ENCODE measurements at regions not wholly inside any gene's neighbourhood (a gene's known extent, or its start where the extent isn't known, plus 50 kb on each side); places are given as distances from the start of the nearest gene placed in this dataset.

- no peaks in the 10 kb centered on the region for H3K27me3 ChIP-seq
- no peaks in the 10 kb centered on the region for H3K36me3 ChIP-seq
- 89 to 93% methylated on average over 2 of the region's 2 CpGs for WGBS, 2 donors
- TF ChIP-seq CTCF (IDR thresholded peaks at IDR 0.05): no peak
- no peak for ATAC-seq
- H3K9me3 ChIP-seq: peaks cover 0 to 3% (median 0%) of the 10 kb centered on the region in 11 donors
- intact Hi-C loops (cut with DNase I): no loop called here
- no peak overlapping the region for H3K27ac ChIP-seq
- H3K4me3 ChIP-seq: no peak overlapping the region
- no peak for DNase-seq
- peaks cover 0 to 10% (median 0%) of the 10 kb centered on the region in 9 donors for H3K4me1 ChIP-seq
Measured at GRCh38 chr13:40240293-40240692, 426.1 kb downstream of the FOXO1 start.

- peaks cover 0 to 3% (median 0%) of the 10 kb centered on the region in 11 donors for H3K9me3 ChIP-seq
- DNase-seq: no peak
- intact Hi-C loops (cut with DNase I): no loop called here
Measured at GRCh38 chr13:40241125-40241798, 425.2 kb downstream of the FOXO1 start.

GRCh38 chr13:40243047-40243446 lies 423.4 kb downstream of the FOXO1 start:
- TF ChIP-seq CTCF (IDR thresholded peaks at IDR 0.05): no peak
- Histone ChIP-seq H3K9me3 (peaks cover 0 to 3% (median 0%) of the 10 kb centered on the region in 11 donors), H3K4me1 (no peaks in the 10 kb centered on the region), H3K27ac (no peak overlapping the region), H3K27me3 (no peaks in the 10 kb centered on the region), H3K36me3 (no peaks in the 10 kb centered on the region), H3K4me3 (no peak overlapping the region)
- intact Hi-C loops (cut with DNase I): no loop called here
- no peak for DNase-seq
- ATAC-seq: no peak
- 94% methylated on average over 3 of the region's 3 CpGs for WGBS, 2 donors

More at GRCh38 chr13:40241125-40241798, 425.2 kb downstream of the FOXO1 start:
- no peak overlapping the region for H3K4me3 ChIP-seq
- no peak for ATAC-seq
- H3K27ac ChIP-seq: no peak overlapping the region
- no peaks in the 10 kb centered on the region for H3K27me3 ChIP-seq
- no peak for TF ChIP-seq CTCF (IDR thresholded peaks at IDR 0.05)
- WGBS, 2 donors: 91 to 93% methylated on average over 3 of the region's 3 CpGs
- peaks cover 0 to 10% (median 0%) of the 10 kb centered on the region in 9 donors for H3K4me1 ChIP-seq
- H3K36me3 ChIP-seq: no peaks in the 10 kb centered on the region

- Histone ChIP-seq H3K9me3 (peaks cover 0 to 3% (median 0%) of the 10 kb centered on the region in 11 donors), H3K4me3 (no peak overlapping the region), H3K27ac (no peak overlapping the region), H3K27me3 (no peaks in the 10 kb centered on the region), H3K4me1 (no peaks in the 10 kb centered on the region), H3K36me3 (no peaks in the 10 kb centered on the region)
- no peak for ATAC-seq
- WGBS, 2 donors: 28 to 68% methylated on average over 3 of the region's 3 CpGs
- intact Hi-C loops (cut with DNase I): no loop called here
- no peak for TF ChIP-seq CTCF (IDR thresholded peaks at IDR 0.05)
- DNase-seq: no peak
Measured at GRCh38 chr13:40243982-40244381, 422.5 kb downstream of the FOXO1 start.

Data from heart right ventricle (tissue), 16 donors.